HuH-7 (cell line): ENCODE measurements at regions not wholly inside any gene's neighbourhood (a gene's known extent, or its start where the extent isn't known, plus 50 kb on each side); places are given as distances from the start of the nearest gene placed in this dataset.

ENCODE experiments used
- DNase-seq: peaks from one replicate; pipeline ENCODE4 v3.0.0; 2011; ENCODE audit warnings: low spot score

- DNase-seq: no peak
These were observed 367.2 kb downstream of the TMEM232 start for GRCh38 chr5:110359221-110359620.

- DNase-seq: no peak
These were observed 365.0 kb downstream of the TMEM232 start for GRCh38 chr5:110361471-110361870.

DNA sequence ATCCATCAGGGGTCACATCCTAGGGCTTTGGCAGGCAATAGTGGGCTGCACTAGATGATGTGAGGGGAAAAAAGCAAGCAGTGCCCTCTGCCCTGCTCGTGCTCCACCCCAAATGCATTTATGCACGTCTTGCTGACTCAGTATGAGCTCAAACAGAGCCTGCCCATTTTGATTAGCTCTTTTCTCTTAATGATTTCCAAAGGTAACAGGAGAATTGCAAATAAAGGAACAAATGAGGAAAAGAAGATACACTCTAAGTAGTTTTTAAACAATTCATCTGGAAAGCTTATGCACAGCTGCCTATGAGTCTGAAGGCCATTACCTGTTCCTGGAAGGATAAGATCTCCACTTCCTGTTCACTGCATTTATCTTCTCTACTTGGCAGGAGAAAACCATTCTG lies 364.2 kb downstream of the TMEM232 start:
- no peak for DNase-seq

- DNase-seq: no peak
These were observed 359.8 kb downstream of the TMEM232 start for GRCh38 chr5:110366716-110367115.
